ENCODE measurements at regions not wholly inside any gene's neighbourhood (a gene's known extent, or its start where the extent isn't known, plus 50 kb on each side); places are given as distances from the start of the nearest gene placed in this dataset.

GRCh38 chr6:8507286-8507685, 71.9 kb upstream of the SLC35B3 start:
- intact Hi-C loops (cut with micrococcal nuclease): no loop called here
- no peak overlapping the region for H3K4me2 ChIP-seq (ENCODE audit: insufficient read depth, low read length)
- H3K9ac ChIP-seq (replicated peaks; ENCODE audit: extremely low read depth, insufficient read depth, low read length): no peak overlapping the region
- no peaks in the 10 kb centered on the region for H3K36me3 ChIP-seq (ENCODE audit: control insufficient read depth in 2 of 2, extremely low read depth in 1 of 2, insufficient read depth in 2 of 2, low read length in 2 of 2)
- no peaks in the 10 kb centered on the region for H3K9me3 ChIP-seq (replicated peaks; ENCODE audit: control insufficient read depth, insufficient read depth, low read length)
- no peak overlapping the region for H3K4me3 ChIP-seq (replicated peaks in 1 of 3; ENCODE audit: insufficient read depth in 1 of 3, low read depth in 1 of 3, low read length in 3 of 3)
- POLR2A ChIA-PET: no interaction called here
- TF ChIP-seq EZH2 (IDR thresholded peaks at IDR 0.05; ENCODE audit: borderline replicate concordance, low read depth, low read length, severe bottlenecking) (no peak), MYC (IDR thresholded peaks at IDR 0.05; ENCODE audit: low read depth, low read length) (no peak), MAX (IDR thresholded peaks at IDR 0.05; ENCODE audit: insufficient read depth, insufficient read length) (no peak), FOS (IDR thresholded peaks at IDR 0.05; ENCODE audit: borderline replicate concordance, insufficient read depth, low read length) (no peak), CTCF (IDR thresholded peaks at IDR 0.05; ENCODE audit: extremely low read depth in 1 of 2, insufficient read depth in 1 of 2, low read depth in 1 of 2, low read length in 2 of 2) (no peak), JUN (IDR thresholded peaks at IDR 0.05; ENCODE audit: borderline replicate concordance, insufficient read depth, insufficient read length, low read depth) (no peak), GATA2 (IDR thresholded peaks at IDR 0.05; ENCODE audit: insufficient read depth, insufficient read length, low read depth, low read length) (no peak), POLR2A (IDR thresholded peaks at IDR 0.05; ENCODE audit: low read depth, low read length) (no peak), POLR2AphosphoS5 (IDR thresholded peaks at IDR 0.05; ENCODE audit: insufficient read depth, low read depth, low read length) (no peak)
- H3K9me1 ChIP-seq (replicated peaks; ENCODE audit: control insufficient read depth, extremely low read depth, insufficient read depth, low read length): no peaks in the 10 kb centered on the region
- FAIRE-seq (no peak), DNase-seq (ENCODE audit: low read depth, low spot score) (no peak)
- H4K20me1 ChIP-seq (replicated peaks; ENCODE audit: control insufficient read depth, extremely low read depth, insufficient read depth, low read length): no peaks in the 10 kb centered on the region
- H3K27me3 ChIP-seq (ENCODE audit: control insufficient read depth in 2 of 2, insufficient read depth in 2 of 2, low read length in 2 of 2): no peaks in the 10 kb centered on the region
- H3K27ac ChIP-seq (ENCODE audit: insufficient read depth, low read depth, low read length): no peak overlapping the region
- no TSS peak for BruUV-seq (replicated peaks)
- dilution Hi-C loops (cut with MboI; ENCODE audit: extremely low pct_ligation_motif_present, low sequenced_read_pairs): no loop called here
- CTCF ChIA-PET: no interaction called here
- no peak overlapping the region for H2AFZ ChIP-seq (ENCODE audit: low read depth, low read length)
- H3K79me2 ChIP-seq (ENCODE audit: control insufficient read depth, insufficient read depth, low read length): no peaks in the 10 kb centered on the region
- H3K4me1 ChIP-seq (ENCODE audit: control insufficient read depth, extremely low read depth, insufficient read depth, low read length): no peaks in the 10 kb centered on the region
